NAMALWA (cell line): ENCODE measurements at regions not wholly inside any gene's neighbourhood (a gene's known extent, or its start where the extent isn't known, plus 50 kb on each side); places are given as distances from the start of the nearest gene placed in this dataset.

ENCODE experiments used
- DNase-seq: peaks from one replicate; pipeline ENCODE4 v3.0.0-alpha.2; 2015; ENCODE audit warnings: low spot score

DNA sequence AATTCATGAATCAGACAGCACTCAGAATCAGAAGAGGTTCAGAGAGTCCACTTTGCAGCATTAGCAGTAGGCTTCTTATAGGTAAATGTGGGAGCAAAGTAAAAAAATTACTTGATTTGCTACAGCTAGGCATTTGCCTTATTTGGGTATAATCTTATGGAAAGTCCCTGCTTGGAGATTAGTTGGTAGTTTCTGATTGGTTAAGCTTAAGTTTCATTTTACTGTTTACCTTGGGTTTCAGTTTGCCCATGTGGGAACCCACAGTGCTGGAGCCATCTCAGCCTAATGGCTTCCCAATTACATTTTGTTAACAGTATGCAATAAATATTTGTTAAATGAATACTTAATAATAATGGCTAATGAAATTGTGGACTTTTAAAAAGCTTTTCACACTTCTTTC lies 311.0 kb upstream of the FLRT2 start:
- no peak for DNase-seq

DNA sequence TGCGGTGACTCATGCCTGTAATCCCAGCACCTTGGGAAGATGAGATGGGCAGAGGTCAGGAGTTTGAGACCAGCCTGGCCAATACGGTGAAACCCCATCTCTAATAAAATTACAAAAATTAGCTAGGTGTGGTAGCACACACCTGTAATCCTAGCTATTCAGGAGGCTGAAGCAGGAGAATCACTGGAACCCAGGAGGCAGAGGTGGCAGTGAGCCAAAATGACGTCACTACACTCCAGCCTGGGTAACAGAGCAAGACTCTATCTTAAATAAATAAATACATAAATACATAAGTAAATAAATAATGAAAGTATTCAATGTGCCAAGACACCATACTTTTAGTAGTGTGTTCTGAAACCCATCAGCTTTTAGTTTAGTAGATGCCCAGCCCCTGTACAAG lies 308.1 kb upstream of the FLRT2 start:
- DNase-seq = no peak

- DNase-seq = no peak
These were observed 307.6 kb upstream of the FLRT2 start for GRCh38 chr14:85222341-85222740.

DNA sequence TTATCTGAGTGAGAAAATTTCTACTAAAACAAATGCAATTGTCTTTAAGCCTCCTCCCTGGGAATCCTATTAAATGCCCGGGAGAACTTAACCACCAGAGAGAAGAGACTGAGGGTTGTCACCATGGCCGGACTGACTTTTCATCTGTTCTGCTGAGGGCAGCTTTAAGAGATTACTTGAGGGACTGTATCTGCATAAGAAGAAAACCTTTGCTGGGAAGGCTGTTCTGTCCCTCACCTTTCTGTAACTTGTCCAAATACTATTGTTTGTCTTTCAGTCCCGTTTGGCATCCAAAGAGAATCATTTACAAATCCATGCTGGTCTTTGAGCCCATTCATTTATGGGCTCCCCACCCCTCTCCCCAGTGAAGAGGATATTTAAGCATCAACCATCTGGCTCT lies 306.3 kb upstream of the FLRT2 start:
- no peak for DNase-seq

GRCh38 chr14:85224241-85224640 lies 305.7 kb upstream of the FLRT2 start:
- DNase-seq = no peak

- no peak for DNase-seq
These were observed 296.2 kb upstream of the FLRT2 start for GRCh38 chr14:85233756-85234155.

DNA sequence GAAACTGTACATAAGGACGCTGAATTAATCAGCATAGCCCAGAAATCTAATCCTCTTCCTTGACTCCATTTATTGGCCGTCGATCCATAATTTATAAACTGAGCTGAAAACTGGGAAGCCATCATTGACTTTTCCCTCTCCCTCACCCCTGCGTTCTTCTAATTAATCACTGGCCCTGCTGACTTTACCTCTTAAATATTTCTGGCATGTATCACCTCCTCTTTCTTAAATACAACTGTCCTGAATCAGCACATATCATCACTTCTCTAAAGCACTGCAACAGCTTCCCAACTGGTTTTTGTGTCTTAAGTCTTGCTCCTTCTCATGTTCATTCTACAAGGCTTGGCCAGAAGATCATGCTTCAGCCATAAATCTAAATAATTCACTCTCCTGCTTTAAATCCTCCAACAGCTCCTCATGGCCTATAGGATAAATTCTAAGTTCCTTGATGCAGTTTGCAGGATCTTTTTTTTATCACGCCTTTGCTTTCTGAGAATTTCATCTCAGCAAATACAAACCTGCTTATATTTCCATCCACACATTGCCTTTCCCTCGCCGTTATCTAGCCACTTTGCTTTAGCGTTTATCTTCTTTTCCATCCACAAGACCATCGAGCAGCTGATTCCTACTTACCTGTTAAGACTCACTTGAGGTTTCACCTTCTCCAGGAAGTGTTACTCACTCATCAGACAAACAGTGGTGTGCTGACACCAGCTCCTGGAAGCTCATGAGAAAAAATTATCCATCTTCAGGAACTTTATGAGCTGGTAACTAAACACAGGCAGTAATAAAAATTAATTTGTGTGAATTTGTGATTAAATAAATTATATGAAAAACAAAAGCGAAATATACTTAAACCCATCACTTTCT lies 295.6 kb upstream of the FLRT2 start:
- DNase-seq = no peak

DNA sequence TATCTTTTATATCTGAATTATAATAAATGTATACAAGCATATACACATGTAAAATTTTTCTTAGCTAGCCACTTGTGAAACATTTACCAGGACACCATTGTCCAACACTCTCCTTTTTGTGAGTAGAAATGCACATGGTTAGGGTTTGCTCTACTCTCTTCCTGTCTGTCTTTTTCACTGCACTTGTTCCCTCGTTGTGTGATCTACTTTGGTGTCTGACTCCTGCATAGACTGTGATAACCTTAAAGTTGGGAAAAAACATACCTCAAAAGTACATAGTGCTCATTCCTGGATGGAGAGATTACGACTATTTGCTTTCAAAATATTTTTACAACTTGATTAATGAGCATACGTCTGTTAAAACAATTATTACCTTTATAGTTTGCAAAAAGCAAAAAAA lies 294.1 kb upstream of the FLRT2 start:
- DNase-seq = no peak

- no peak for DNase-seq
These were observed 293.6 kb upstream of the FLRT2 start for GRCh38 chr14:85236296-85236695.

DNA sequence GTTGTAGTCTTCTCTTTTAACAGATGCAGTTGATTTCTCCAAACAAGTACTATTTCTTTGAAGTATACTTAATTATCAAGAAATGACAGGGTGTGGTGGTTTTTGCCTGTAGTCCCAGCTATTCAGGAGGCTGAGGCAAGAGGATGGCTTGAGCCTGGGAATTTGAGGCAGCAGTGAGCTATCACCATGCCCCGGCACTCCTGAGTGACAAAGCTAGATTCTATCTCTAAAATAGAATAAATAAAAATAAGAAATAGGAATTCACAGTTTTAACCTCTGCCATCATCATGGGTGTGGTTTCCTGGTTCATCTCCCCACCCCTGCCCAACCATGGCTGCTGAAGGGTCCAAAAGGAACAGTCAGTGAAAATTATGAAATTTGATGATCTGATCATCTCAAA lies 290.2 kb upstream of the FLRT2 start:
- DNase-seq = no peak

DNA sequence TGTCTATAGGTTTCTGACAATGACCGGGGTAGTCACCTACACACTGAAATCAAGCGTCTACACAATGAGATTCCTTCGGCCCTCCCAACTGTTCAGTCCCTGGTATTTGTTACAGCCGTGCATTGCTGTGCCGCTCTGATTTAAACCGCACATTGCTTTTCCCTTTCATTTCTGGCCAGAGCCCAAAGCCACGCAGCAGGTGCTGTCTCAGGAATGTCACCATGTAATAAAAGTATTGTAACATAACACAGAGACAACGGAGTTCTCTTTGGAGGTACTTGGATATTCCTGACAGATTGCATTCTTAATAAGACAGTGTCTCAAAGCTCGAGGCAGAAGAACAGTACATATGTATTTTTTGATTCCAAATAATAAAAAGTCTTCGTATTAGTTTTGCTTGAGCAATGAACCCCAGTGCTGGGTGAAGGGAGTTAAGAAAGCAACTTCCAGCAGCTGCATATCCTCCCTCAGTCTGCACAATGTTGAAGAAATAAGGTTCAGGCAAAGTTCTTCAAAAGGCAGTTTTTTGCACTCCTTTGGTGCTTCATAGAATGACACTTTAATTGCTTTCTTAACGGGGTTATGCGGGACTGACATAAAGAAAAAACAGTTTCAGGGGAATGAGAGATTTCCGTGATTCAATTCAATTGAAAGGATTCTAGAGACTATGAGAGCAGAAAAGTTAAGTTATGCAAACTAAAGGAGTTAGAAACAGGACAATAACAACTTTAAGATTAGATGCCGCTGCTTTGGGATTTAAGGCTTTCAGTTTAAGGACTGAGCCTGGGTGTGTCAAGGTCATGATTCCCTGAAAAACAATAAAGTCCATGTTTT lies 288.7 kb upstream of the FLRT2 start:
- DNase-seq = no peak

DNA sequence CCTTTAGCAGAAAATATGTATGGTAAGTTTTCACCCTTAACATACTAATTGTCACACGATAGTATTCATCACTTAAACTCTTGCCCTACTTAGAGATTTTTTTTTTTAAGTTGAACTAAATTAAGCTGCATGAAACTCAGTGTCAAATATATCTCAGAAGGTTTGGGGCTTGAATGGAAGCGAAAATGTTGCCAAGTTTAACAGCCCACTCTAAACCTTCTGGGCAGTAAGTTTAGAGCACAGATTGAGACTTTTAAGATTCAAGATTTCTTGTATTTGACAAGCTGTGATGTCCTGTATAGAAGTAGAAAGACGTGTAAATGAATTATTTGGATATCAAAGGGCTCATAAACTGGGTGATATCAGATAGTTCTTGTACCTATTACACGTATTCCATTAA lies 287.3 kb upstream of the FLRT2 start:
- no peak for DNase-seq

- no peak for DNase-seq
These were observed 286.6 kb upstream of the FLRT2 start for GRCh38 chr14:85243321-85243720.

DNA sequence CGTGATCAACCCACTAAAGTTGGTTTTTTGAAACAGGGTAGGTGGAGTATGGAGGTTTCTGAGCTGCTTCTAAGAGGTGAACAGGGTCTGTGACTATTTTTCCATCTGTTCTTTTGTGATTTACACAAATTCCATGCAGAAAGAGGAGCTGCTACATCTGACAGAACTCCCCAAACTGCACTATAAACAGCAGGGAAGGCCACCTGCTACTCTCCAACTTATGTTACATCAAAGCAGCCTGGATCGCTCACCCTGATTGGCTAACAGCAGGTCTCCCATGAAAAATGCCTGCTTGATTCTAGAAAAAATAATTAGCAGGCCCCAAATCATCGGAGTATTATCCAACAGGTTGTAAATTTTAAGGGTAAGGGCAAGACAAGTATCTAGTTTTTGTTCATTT lies 282.9 kb upstream of the FLRT2 start:
- DNase-seq = no peak

DNA sequence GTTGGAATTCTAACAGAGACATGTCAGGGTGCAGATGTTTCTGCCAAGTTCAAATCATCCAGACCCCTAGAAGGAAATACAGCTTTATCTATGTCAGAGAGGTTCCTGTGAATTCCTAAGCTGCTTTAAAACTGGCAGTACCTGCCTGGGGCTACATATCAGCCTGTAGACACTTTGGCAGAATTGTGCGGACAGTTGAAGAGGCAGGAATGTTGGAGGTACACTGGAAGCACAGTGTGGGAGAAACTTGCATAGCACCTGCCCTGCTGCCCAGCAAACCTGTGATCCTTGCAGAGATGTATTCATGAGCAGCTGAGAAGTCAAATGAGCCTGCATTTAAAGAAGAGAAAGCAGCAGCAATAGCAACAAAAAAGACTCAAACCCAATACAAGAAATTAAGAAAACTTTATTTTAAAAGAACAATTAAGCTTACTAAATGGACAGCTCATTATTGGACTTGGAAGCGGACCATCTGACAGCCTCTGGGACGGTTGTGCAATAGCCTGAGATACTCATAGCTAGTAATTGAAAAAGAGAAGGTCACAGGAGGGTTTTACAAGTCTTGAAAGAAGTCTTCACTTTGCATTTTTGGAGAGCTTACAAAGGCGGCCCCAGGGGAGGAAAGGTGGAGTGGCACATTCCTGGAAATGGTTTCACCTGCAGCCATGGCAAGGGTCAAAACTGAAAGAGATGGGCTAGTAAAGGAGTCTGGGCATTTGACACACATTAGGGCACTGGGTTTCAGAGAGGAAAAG lies 280.9 kb upstream of the FLRT2 start:
- DNase-seq = no peak

DNA sequence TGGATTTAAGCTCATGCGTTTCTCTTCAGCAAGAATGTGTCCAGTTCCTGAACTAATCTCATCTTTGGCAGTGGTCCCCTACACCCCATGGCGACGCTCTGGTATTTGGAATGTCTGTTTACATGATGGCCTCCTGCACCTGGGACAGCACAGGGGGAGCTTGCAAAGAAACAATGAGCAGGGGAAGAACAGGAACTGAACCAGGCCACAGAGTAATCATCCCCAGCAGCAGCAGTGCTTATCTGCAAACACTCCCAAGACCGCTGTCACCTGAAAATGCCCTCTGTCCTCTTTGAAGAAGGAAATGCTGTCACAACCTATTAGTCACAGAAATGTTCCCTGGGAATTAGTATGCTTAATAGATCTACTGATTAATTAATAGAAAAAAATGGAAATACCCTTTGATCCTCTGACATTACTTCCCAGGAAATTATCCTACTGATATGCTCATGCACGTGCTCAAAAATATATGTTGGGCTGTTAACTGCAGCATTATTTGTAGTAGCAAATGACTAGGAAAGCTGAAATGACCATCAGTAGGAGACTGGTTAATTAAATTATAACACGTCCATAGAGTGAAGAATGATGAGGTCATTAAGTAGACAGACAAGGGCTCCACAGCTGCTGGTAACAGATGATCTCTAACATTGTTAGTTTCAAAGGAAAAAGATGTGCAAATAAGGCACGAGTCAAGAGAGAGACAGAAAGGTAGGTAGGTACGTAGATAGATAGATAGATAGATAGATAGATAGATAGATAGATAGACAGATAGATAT lies 279.3 kb upstream of the FLRT2 start:
- no peak for DNase-seq

GRCh38 chr14:85252011-85252410 lies 277.9 kb upstream of the FLRT2 start:
- DNase-seq = no peak

DNA sequence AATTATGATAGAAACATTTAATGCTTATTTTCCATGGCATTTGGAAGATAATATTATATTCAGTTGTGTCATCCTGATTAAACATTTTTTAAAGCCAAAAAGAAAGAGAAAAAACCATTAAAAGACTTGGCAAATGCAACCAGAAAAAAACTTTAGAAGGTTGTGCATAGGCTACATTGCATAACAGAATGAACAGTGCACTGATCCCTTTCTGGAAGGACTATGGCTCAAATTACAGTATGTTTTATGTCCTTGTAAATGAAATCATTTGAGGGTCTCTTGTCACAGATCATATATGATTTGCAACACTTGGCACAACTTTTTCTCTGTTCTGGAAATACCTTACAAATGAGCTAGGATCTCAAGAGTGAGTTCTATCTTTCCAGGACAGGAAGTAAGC lies 275.2 kb upstream of the FLRT2 start:
- no peak for DNase-seq

- no peak for DNase-seq
These were observed 272.7 kb upstream of the FLRT2 start for GRCh38 chr14:85257287-85257686.

GRCh38 chr14:85263916-85264675 lies 265.8 kb upstream of the FLRT2 start:
- no peak for DNase-seq

GRCh38 chr14:85273099-85273677 lies 256.8 kb upstream of the FLRT2 start:
- DNase-seq = no peak
